ENCODE measurements at regions not wholly inside any gene's neighbourhood (a gene's known extent, or its start where the extent isn't known, plus 50 kb on each side); places are given as distances from the start of the nearest gene placed in this dataset.
"Not testable (repeated sequence)": the region's sequence is repeated elsewhere in the genome, so short reads cannot be mapped to it uniquely, and the experiment has no call there.

- no peaks in the 10 kb centered on the region for H3K27me3 ChIP-seq (ENCODE audit: control insufficient read depth, insufficient read depth, low read length)
- ChIA-PET POLR2A (no interaction called here), CTCF (no interaction called here)
- no peak overlapping the region for H3K4me3 ChIP-seq (ENCODE audit: low read depth, low read length)
- DNase-seq (ENCODE audit: low read depth) = no peak
- no peak for TF ChIP-seq CTCF (IDR thresholded peaks at IDR 0.05; ENCODE audit: insufficient read depth, low read depth, low read length)
- H3K36me3 ChIP-seq (ENCODE audit: control insufficient read depth, insufficient read depth, low read length) = no peaks in the 10 kb centered on the region
These were observed 144.2 kb downstream of the PABPC4L start for GRCh38 chr4:134057356-134057755.

GRCh38 chr4:134046221-134046620 is 155.4 kb downstream of the PABPC4L start:
- CTCF ChIA-PET; H3K4me3 ChIP-seq (ENCODE audit: low read depth, low read length); H3K27me3 ChIP-seq (ENCODE audit: control insufficient read depth, insufficient read depth, low read length); H3K36me3 ChIP-seq (ENCODE audit: control insufficient read depth, insufficient read depth, low read length); POLR2A ChIA-PET; DNase-seq (ENCODE audit: low read depth): not testable (repeated sequence)

- H3K36me3 ChIP-seq (ENCODE audit: control insufficient read depth, insufficient read depth, low read length) = no peaks in the 10 kb centered on the region
- no peak for DNase-seq (ENCODE audit: low read depth)
- H3K27me3 ChIP-seq (ENCODE audit: control insufficient read depth, insufficient read depth, low read length) = no peaks in the 10 kb centered on the region
- ChIA-PET POLR2A (no interaction called here), CTCF (no interaction called here)
- H3K4me3 ChIP-seq (ENCODE audit: low read depth, low read length) = no peak overlapping the region
- TF ChIP-seq CTCF (IDR thresholded peaks at IDR 0.05; ENCODE audit: insufficient read depth, low read depth, low read length) = no peak
These were observed 156.2 kb downstream of the PABPC4L start for GRCh38 chr4:134045411-134045810.

GRCh38 chr4:134043266-134043665 is 158.3 kb downstream of the PABPC4L start:
- Histone ChIP-seq H3K36me3 (ENCODE audit: control insufficient read depth, insufficient read depth, low read length) (no peaks in the 10 kb centered on the region), H3K27me3 (ENCODE audit: control insufficient read depth, insufficient read depth, low read length) (no peaks in the 10 kb centered on the region), H3K4me3 (ENCODE audit: low read depth, low read length) (no peak overlapping the region)
- DNase-seq (ENCODE audit: low read depth) = no peak
- POLR2A ChIA-PET = no interaction called here
- CTCF ChIA-PET = no interaction called here
- no peak for TF ChIP-seq CTCF (IDR thresholded peaks at IDR 0.05; ENCODE audit: insufficient read depth, low read depth, low read length)

GRCh38 chr4:134028421-134028820 is 173.2 kb downstream of the PABPC4L start:
- ChIA-PET CTCF (interaction anchor here (1.3 kb wide), 1 partner anchor 25 kb away, joined by 4 read pairs; no protein-coding TSS in a partner anchor), POLR2A (no interaction called here)
- DNase-seq (ENCODE audit: low read depth) = no peak
- TF ChIP-seq CTCF (IDR thresholded peaks at IDR 0.05; ENCODE audit: insufficient read depth, low read depth, low read length) = no peak
- Histone ChIP-seq H3K4me3 (ENCODE audit: low read depth, low read length) (no peak overlapping the region), H3K36me3 (ENCODE audit: control insufficient read depth, insufficient read depth, low read length) (no peaks in the 10 kb centered on the region), H3K27me3 (ENCODE audit: control insufficient read depth, insufficient read depth, low read length) (no peaks in the 10 kb centered on the region)

GRCh38 chr4:134027931-134028330 is 173.7 kb downstream of the PABPC4L start:
- POLR2A ChIA-PET = no interaction called here
- CTCF ChIA-PET = interaction anchor here (1.3 kb wide), 1 partner anchor 25 kb away, joined by 4 read pairs; no protein-coding TSS in a partner anchor
- Histone ChIP-seq H3K27me3 (ENCODE audit: control insufficient read depth, insufficient read depth, low read length) (no peaks in the 10 kb centered on the region), H3K36me3 (ENCODE audit: control insufficient read depth, insufficient read depth, low read length) (no peaks in the 10 kb centered on the region), H3K4me3 (ENCODE audit: low read depth, low read length) (no peak overlapping the region)
- TF ChIP-seq CTCF (IDR thresholded peaks at IDR 0.05; ENCODE audit: insufficient read depth, low read depth, low read length) = no peak
- peak; percentile 49 for DNase-seq (ENCODE audit: low read depth)
